NCI-H2227 (cell line): ENCODE measurements at regions not wholly inside any gene's neighbourhood (a gene's known extent, or its start where the extent isn't known, plus 50 kb on each side); places are given as distances from the start of the nearest gene placed in this dataset.

Experiments
- DNase-seq: peaks from one replicate; lab custom pipeline; 2025; ENCODE audit not compliant: unreplicated experiment; lab: John Stamatoyannopoulos, UW

DNA sequence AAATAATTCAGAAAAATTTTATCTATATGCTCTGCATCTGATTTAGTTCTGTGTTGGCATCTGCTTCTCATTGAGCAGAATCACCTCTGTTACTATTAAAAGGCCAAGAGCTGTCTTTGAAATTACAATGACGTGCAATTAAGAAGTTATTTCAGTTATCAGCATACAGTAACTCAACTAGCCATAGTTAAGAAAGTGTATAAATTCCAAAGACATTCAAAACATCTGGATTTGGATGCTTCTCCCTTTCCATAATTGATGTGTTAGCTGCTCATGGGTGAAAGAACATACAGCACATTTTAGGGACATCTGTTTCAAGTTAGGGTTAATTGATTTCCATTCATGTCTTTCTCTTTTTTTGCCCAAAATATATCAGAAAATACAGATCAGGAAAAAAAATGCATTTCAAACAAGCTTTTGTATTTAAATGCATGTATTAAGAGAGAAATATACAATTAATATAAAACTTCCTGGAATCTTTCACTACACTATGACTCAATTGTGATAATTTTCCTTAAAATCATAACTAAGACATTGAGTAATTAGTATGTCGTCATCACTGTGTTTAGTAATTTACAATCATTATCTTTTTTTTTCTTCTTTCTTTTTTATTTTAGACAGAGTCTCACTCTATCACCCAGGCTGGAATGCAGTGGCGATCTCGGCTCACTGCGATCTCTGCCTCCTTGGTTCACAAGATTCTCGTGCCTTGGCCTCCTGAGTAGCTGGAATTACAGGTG lies 82.7 kb upstream of the MBNL1 start:
- DNase-seq: no peak

DNA sequence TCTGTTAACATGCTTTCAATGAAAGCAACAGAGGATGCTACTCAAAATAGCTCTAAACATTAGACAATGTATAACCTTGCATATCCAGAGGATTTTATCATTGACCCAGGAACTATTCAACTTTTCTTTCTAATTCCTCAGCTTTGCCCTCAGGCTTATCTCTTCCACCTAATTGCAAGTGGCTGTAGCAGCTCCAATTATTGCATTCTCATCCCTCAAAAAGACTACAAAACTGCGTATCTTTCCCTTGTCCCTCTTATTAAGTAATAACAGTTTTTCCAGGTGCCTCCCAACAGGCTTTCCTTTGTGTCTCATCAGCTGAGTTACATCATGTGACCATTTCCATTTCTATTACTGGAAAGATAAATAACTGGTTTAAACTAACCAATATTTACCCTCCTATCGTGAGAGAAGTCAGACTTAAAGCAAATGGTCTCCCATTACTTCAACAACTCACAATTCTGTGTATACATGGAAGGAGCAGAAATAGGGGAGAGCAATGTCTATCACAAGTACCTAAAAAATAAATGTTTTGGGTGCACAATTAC lies 78.0 kb upstream of the MBNL1 start:
- DNase-seq: no peak

DNA sequence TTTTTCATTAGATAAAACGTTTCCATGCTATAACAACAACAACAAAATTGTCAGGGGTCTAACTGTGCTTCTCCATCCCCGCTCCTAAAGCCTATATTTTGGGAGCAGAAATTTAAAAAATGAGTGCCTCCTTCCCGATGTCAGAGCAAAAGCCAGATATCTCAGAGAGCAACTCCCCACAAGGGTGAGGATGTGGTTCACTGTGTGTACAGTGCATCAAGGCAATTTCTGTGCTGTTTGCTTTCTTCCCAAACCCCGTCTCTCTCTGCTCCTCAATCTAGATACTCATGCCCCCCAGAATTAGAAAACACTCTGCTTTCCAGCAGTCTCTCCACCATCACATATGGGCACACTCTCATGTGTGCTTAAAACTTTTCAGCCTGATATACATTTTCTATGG lies 76.7 kb upstream of the MBNL1 start:
- DNase-seq: no peak

DNA sequence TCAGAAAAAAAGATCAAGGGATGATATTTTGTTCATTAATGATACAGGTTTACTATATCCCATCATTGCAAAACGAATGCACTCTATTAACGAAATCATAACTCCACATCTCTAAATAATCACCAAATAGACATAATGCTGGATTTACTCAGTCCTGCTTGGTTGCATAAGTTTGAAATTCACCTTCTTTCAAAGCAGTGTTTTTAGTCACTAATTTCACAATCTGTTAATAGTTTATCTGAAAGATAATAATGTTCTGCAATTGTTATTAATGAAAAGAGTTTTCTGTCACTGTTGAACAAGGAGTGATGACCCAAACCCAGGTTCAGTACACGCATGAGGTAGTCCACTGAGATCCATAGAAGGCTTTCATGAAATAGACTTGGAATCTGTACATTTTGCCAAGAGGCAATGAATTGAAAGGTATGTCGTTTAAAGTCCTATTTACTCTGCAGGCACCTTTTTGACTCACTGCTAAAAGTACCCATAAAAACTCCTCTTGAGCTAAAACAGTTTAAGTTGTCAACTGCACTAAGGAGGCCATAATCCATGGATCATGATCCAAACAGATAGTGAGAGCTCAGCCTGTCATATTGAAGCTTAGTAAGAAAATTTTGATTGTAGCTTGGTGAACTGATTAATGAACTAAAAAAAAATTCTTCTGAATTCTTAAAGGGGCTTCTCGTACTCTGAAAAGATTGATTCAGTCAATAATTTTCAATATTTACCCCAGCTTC lies 75.6 kb upstream of the MBNL1 start:
- no peak for DNase-seq

DNA sequence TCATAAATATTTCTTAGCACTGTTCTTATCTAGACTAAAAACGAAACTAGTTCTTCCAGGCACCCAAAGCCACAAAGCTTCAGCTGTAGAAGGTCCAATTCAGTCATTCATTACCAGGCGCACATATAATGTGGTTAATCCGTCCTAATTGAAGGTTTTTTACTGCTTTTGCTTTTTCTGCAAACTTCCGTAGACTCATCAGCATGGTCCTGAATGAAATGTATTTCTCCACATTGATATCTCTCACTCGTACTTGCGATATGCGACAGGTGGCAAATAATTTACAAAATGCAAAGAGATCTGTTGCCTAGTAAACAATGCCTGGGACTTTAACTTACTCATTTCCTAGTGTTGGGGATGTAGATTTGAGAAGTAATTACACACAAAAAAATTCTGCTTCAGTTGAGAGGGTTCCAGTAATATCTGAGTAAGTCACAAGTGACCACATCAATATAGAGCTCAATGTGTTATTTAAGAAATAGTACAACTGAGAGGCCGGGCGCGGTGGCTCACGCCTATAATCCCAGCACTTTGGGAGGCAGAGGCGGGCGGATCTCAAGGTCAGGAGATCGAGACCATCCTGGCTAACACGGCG lies 75.0 kb upstream of the MBNL1 start:
- DNase-seq: no peak

DNA sequence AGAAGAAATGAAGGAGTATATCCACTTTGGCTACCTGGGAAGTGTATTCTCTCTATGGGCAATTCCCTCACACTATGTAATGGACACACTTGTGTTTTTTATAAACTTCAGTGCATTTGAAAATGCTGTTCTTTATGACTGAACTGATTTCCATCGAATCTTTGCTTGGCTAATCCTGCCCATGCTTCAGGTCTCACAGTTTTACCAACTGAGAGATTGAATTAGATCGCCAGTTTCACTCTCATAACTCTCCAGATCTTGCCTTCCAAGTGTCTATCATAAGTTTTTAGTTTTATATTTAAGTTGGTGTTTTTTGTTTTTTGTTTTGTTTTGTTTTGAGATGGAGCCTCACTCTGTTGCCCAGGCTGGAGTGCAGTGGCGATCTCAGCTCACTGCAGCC lies 73.5 kb upstream of the MBNL1 start:
- no peak for DNase-seq

DNA sequence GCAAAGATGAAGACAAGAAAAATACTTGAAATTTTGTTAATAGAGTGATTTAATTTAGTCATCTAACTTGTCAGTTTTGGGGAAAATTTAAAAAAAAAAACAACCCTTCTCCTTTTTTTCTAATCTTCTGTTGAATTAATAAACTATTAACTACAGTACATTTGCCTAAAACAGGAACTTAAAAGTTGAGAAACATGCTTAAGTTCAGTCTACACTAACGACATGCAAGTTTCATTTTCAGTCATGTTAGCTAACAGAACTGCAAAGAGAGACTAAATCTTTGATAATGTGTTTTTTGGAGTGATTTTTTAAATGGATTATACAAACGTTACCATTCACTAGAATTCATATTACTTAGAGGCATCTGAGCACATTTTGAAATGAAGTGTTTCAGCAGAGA lies 71.9 kb upstream of the MBNL1 start:
- no peak for DNase-seq

DNA sequence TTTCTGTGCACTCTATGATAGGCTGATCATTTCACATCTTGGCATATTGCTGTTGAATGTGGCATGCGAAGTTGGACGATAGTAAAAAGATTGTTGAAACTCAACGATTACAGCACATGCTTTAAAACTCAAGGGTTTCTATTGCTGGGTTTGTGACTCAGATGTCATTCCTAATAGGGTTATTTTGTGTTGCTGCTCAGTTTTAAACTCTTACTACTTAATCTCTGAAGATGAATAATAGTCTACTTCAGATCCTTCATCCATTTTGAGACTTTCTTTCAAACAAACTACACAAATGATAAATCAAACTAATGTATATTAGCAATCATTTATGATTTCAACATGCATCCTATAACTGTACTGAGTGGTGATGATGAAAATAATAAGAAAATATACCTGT lies 71.3 kb upstream of the MBNL1 start:
- DNase-seq: no peak

DNA sequence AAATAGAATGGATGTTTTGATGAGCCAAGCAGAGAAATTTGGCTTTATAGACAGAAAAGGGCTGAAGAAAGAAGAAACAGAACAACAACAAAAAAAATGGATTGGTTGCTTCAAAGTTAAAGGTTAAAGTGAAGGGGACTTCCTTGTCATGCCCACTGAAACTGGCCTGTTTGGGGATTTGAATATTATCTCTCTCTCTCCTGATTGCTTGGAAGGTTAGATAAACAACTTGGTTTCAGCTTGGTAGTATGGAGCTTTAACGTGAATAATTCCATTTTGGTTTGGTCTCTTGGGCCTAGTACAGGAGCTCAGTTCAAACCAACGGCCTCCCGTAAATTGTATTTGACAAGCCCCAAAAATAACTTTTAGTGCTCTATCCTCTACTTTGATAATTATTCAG lies 70.8 kb upstream of the MBNL1 start:
- no peak for DNase-seq

DNA sequence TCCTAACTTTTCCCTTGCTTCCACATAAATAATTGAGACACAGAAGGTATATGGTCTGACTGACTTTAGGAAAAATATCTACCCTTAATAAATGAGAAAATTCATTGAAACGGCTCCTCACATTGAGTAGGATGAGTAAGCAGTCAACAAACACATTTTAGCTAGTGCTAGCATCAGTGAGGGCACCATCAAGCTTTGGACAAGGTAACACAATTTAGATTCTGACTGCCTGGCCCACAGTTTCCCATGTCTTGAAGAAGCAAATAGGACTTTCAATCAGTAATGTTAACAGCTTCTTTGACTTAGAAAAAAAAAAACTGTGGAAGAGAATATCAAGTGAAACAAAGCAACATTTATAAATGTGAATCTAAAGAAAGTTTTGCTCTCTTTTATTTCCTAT lies 70.1 kb upstream of the MBNL1 start:
- no peak for DNase-seq

DNA sequence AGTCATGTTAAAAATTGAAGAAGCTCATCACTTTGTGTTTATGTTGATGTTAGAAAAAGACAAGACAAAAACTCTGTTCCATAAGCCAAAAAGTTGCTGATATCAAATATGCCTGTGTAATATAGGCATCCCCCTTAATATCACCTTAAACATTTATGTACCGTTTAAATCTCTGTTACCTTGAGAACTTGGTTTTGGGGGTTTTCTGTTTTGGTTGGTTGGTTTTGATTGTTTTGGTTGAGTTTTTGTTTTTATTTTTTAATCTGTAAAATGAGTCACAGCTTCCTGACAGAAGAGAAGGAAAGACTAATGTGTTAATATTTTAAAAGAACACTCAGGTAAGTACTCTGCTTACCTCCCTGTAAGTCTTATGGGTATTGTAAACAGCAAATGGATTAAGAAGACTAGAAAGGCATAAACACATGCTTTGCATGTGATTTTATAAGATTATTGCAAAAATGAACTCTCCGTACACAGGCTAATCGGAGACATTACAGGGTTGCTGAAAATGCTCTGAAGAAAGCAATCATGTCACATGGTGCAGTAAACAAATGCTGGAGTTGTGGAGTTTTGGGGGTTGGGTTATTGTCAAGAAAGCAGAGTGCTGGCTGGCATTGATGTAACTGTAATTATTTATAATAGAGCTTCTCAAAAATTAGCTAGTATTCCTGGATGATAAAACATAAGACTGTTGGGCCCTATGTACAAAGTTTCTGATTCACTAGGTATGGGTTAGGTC lies 69.5 kb upstream of the MBNL1 start:
- no peak for DNase-seq

DNA sequence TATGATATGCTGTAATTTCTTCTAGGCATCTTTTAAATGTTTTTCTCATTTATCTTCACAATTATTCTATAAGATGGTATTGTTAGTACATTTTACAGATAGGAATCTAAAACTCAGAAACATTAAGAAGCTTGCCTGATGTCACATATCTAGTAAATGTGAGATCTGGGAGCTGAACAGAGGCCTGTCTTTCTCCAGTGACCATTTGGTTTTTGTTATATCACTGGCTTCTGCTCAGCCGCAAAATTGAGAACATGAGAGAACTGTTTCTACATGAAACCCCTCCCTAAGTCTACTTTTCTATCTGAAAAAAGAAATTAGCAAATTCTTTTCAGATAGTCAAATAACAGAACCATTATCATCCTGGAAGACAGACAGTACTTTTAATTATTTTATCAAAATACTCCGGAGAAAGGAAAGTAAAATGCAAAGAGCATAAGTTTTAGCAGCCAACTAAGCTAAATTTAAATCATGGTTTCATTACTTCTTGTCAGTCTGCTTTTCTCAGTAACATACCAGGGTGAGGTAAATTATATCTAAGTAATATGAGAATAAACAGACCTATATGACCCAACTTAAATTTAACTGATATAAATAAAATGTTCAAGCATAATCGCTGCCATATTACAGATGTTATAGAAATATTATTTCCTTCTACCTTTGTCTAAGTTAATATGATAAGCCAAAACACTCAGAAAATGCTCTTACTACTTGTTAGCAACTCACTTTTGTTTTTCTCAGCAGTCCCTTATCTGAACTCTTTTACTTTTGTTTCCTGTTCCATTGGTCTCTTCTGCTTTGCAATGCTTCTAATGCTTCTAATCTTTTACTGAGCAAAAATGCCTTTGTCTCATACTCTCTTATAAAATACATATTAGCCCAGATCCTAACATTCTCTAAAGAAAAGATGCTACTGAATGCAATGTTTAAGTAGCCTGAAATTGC lies 68.0 kb upstream of the MBNL1 start:
- no peak for DNase-seq

DNA sequence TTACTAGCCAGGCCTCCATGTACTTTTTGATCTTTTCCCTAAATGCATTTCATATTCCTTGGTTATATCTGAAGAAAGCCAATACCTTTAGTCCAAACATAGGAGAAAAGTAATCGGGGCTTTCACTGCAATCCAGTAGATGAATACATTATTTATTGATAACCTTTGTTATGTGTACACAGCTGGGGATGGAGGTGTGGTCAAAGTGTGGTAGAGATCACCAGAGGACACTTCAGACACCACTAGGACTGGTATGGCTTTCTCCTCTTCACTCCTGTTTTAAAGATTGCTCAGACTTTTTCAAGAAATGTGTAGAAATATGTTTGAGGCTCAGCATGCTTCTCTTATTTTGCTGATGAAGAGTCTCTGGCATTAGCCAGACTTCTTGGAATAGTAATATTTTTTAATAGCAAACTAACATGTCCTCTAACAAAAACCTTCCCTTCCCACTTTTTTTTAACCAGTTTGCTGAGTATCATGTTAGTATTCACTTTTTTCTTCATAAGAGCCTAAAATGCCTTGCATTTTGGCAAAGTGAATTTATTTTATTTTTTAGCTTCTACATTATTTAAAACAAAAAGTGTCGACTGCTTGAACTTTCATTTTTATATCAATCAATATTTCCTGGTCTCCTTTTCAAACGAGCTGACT lies 65.6 kb upstream of the MBNL1 start:
- DNase-seq: no peak

DNA sequence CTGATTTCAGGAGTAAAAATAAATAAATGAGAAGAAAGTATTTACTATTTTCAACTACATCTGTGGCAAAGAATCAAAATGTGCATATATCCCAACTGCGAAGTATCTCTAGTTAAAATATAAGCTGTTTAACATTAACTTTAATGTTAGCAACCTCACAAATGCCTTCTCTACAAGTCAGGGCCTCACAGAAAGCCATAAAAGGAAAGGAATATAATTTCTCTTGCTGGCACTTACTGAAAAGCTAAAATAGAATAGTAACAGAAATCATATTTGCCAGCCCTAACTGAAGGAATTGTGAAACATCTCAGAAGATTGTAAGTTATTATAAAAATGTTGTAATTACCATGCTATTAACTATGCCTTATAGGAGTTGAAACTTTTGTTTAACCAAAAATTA lies 65.1 kb upstream of the MBNL1 start:
- no peak for DNase-seq

DNA sequence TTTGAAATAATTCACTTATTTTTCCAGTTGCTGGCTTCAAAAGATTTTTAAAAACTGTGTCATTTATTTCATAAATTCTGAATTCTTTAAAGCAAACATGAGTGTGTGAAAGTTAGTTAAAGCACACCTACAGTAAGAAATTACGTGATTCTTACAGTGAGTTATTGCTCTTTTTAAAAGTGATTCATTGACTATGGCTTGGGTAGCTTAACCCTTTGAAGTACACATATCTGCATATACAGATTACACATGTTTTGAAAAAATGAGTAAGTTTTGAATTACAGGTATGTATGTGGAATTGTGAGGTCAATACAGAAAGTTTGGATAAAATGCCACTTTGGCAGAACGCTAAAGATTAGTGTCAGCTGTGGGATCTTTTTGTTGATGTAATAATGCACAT lies 64.5 kb upstream of the MBNL1 start:
- no peak for DNase-seq

DNA sequence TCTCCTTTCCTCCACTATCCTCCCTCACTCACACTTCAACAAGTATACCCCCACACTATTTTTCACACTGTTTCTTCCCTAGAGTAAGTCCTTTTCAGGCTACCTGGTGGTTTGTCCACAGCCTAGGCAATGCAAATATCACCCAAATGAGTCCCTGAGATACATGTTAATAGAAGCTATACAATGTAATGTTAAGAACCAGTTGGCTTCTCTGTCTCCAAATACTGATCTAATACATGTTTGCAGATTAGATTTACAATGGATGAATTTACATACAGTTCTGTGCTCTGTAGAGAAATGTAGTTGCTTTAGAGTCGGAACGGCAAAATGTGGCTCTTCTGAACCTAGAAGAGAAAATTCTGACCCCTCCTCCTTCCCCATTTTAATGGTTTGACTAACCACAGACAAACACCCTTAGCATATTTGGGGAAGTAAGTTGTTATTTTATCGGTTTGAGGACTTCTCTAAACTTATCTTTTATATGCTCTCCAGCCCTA lies 63.6 kb upstream of the MBNL1 start:
- DNase-seq: no peak

DNA sequence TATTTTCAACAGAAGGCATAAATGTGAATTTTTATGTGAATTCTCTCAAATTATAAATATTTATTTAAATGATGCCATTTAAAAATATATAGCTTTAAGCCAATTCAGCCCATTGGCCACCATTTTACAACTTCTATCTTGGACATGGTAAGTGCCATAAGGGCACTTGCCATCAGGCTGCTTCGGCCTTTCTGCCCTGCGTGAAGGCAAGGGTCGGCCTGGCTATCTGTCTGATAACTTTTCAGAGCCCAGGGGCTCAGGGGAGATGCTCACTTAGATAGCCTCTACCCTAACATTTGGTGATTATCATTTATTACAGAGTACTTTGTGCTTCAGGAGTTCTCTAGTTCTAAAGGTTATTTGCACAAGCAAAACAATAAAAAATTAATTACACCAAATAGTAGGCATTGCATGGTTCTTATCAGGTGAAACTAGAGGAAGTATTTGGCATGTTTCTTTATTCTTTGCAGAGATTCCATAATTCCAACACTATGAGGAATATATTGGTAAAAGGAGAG lies 62.4 kb upstream of the MBNL1 start:
- DNase-seq: no peak

DNA sequence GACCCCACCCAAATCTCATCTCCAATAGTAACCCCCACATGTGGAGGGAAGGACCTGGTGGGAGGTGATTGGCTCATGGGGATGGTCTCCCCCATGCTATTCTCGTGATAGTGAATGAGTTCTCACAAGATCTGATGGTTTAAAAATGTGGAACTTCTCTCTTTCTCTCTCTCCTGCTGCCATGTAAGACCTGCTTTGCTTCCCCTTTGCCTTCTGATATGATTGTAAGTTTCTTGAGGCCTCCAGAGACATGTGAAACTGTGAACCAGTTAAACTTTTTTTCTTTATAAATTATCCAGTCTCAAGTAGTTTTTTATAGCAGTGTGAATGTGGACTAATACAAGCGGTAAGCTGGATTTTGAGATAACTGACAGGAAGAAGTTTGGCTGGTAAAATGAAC lies 60.3 kb upstream of the MBNL1 start:
- DNase-seq: no peak

DNA sequence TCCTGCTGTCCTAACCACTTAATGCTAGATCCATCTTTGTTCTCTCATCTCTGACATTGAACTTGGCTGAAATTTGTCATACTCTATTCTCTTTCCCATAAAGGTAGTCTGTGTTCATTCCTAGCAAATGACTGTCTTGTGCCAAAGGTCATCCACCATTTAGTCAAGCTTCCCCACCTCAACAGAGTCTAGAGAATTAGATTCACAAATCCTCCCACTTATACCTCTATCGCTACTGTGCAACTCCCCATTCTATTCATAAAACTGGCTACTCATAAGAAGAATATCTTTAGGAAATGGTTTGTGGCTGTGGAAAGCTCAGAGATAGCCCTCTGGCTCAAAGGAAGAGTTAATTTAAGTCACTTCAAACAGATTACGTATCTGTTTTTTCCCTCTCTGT lies 59.7 kb upstream of the MBNL1 start:
- DNase-seq: no peak
